ENCODE measurements at regions not wholly inside any gene's neighbourhood (a gene's known extent, or its start where the extent isn't known, plus 50 kb on each side); places are given as distances from the start of the nearest gene placed in this dataset.

GRCh38 chr13:22176968-22177520, 506.2 kb downstream of the FGF9 start:
- no peak for DNase-seq

- DNase-seq, result no peak
Observed at GRCh38 chr13:22178878-22179277, 508.0 kb downstream of the FGF9 start.

- DNase-seq, result no peak
Observed at GRCh38 chr13:22187329-22187728, 516.5 kb downstream of the FGF9 start.

GRCh38 chr13:22189176-22190048, 518.5 kb downstream of the FGF9 start:
- DNase-seq, result no peak

GRCh38 chr13:22193070-22193469, 522.2 kb downstream of the FGF9 start:
- no peak for DNase-seq

- no peak for DNase-seq
Observed at GRCh38 chr13:22194106-22194805, 523.4 kb downstream of the FGF9 start.

GRCh38 chr13:22195726-22196125, 524.9 kb downstream of the FGF9 start:
- DNase-seq, result no peak

- DNase-seq, result no peak
Observed at GRCh38 chr13:22196777-22197176, 525.9 kb downstream of the FGF9 start.

- DNase-seq, result peak in 10 of 56 donors; percentile 2 to 37 (median 8)
Observed at GRCh38 chr13:22198001-22198400, 527.1 kb downstream of the FGF9 start.

- no peak for DNase-seq
Observed at GRCh38 chr13:22198641-22199217, 527.9 kb downstream of the FGF9 start.

- no peak for DNase-seq
Observed at GRCh38 chr13:22200440-22200839, 529.6 kb downstream of the FGF9 start.

GRCh38 chr13:22201375-22201925, 530.6 kb downstream of the FGF9 start:
- DNase-seq, result no peak

- no peak for DNase-seq
Observed at GRCh38 chr13:22210134-22210930, 539.5 kb downstream of the FGF9 start.

- no peak for DNase-seq
Observed at GRCh38 chr13:22211876-22212275, 541.0 kb downstream of the FGF9 start.

- no peak for DNase-seq
Observed at GRCh38 chr13:22212576-22212975, 541.7 kb downstream of the FGF9 start.

- DNase-seq, result no peak
Observed at GRCh38 chr13:22214184-22214583, 543.3 kb downstream of the FGF9 start.

GRCh38 chr13:22218797-22219196, 547.9 kb downstream of the FGF9 start:
- no peak for DNase-seq

- DNase-seq, result no peak
Observed at GRCh38 chr13:22219709-22220108, 548.8 kb downstream of the FGF9 start.

GRCh38 chr13:22220151-22221135, 549.6 kb downstream of the FGF9 start:
- no peak for DNase-seq

- DNase-seq, result no peak
Observed at GRCh38 chr13:22223411-22223810, 552.5 kb downstream of the FGF9 start.

Data from nucleus accumbens (tissue), 56 donors.